ENCODE measurements at regions not wholly inside any gene's neighbourhood (a gene's known extent, or its start where the extent isn't known, plus 50 kb on each side); places are given as distances from the start of the nearest gene placed in this dataset.

GRCh38 chrX:17984415-17984814 lies 123.3 kb upstream of the RAI2 start:
- TF ChIP-seq SMC3 (IDR thresholded peaks at IDR 0.05; ENCODE audit: low read depth, low read length) = no peak
- TF ChIP-seq CTCF (conservative IDR thresholded peaks at IDR 0.05; ENCODE audit: low read depth, low read length) = no peak

Measured in IMR-90 (cell line).